Left cardiac atrium (tissue), 4 donors: ENCODE measurements at regions not wholly inside any gene's neighbourhood (a gene's known extent, or its start where the extent isn't known, plus 50 kb on each side); places are given as distances from the start of the nearest gene placed in this dataset.
"Not testable (repeated sequence)": the region's sequence is repeated elsewhere in the genome, so short reads cannot be mapped to it uniquely, and the experiment has no call there.

Experiments used
- ATAC-seq, 2 donors: fragments of 200-7000 bp; cut with Tn5 transposase; one replicate each; pipeline ENCODE4 v1.9.1; 2020; ENCODE audit warnings: mild to moderate bottlenecking in 2 of 2, moderate library complexity in 2 of 2
- DNase-seq: peaks from one replicate; pipeline ENCODE4 v3.0.0-alpha.2; 2020
- intact Hi-C, 2 donors: fragments of 100-400 bp; cut with DNase I; formaldehyde crosslinking; loops; one replicate each; pipeline versions ENCODE4 v1.14.1 to v1.15.1; 2022 to 2023
- donor health status: DM: no; HTN: yes; CAD: no.
- donor health status: DM: no; HTN: yes; CAD: no; lungs with severe emphysema.
- donor health status: DM: yes; HTN: yes; CAD: no.
- donor health status: Dilated cardiomyopathy.

GRCh38 chr5:41995193-41995592, 70.1 kb downstream of the FBXO4 start:
- no peak for ATAC-seq
- DNase-seq = no peak
- intact Hi-C loops = no loop called here

GRCh38 chr5:42001673-42002072, 76.6 kb downstream of the FBXO4 start:
- no peak for DNase-seq
- intact Hi-C loops = loop anchor here in 1 of 2 donors (10.0 kb wide), 1 partner anchor 763 kb away; no protein-coding TSS in a partner anchor
- no peak for ATAC-seq

- intact Hi-C loops = loop anchor here in 1 of 2 donors (10.0 kb wide), 1 partner anchor 761 kb away; no protein-coding TSS in a partner anchor
- DNase-seq, ATAC-seq: not testable (repeated sequence)
These were observed 78.8 kb downstream of the FBXO4 start for GRCh38 chr5:42003852-42004251.

GRCh38 chr5:42005561-42006153, 80.6 kb downstream of the FBXO4 start:
- intact Hi-C loops = loop anchor here in 1 of 2 donors (5.0 to 10.0 kb wide), 2 partner anchors 652 to 759 kb away; no protein-coding TSS in a partner anchor

DNA sequence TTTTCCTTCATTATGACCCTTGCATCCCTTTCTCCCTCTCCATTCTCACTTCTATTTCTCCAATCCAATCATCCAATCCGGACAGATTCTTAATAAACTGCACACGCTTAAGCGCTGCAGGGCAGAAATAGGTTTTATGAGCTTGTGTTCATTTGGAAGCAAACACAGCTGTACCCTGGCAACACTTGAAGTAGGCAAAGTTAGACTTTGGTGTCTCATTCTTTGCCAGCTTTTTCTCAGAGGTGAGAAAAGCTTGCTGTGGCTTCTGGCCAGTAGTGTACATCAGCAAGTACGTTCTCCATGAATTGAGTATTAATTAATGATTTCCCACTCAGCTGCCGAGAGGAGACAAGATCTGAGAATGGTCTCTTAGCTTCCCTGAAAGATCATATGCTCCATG, 88.5 kb downstream of the FBXO4 start:
- no peak for ATAC-seq
- DNase-seq = no peak
- intact Hi-C loops = no loop called here

More at GRCh38 chr5:42005561-42006153, 80.6 kb downstream of the FBXO4 start:
- DNase-seq = no peak
- no peak for ATAC-seq

DNA sequence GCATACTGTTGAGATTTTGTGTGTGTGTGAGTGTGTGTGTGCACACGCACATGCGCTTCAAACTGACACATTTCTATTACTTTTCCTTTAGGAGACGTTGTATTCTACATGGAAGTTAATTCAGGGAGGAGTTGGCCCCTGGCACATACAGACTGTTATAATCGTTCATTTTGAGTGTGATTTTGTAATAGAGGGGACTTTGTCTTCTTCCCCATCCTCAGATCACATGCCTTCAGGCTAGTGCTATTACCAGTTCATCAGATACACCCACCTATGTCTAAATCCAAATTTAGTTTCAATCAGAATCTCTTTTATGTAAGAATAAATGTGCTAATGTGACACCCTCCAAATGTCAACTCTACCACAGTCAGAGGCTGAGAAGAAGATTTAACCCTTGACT, 90.2 kb downstream of the FBXO4 start:
- no peak for DNase-seq
- ATAC-seq = no peak
- intact Hi-C loops = no loop called here

- ATAC-seq (no peak), DNase-seq (no peak)
- intact Hi-C loops = no loop called here
These were observed 90.6 kb downstream of the FBXO4 start for GRCh38 chr5:42015681-42016080.

GRCh38 chr5:42020788-42021530, 95.9 kb downstream of the FBXO4 start:
- intact Hi-C loops = no loop called here
- DNase-seq (no peak), ATAC-seq (no peak)

- ATAC-seq (no peak), DNase-seq (no peak)
- intact Hi-C loops = no loop called here
These were observed 96.8 kb downstream of the FBXO4 start for GRCh38 chr5:42021923-42022322.

DNA sequence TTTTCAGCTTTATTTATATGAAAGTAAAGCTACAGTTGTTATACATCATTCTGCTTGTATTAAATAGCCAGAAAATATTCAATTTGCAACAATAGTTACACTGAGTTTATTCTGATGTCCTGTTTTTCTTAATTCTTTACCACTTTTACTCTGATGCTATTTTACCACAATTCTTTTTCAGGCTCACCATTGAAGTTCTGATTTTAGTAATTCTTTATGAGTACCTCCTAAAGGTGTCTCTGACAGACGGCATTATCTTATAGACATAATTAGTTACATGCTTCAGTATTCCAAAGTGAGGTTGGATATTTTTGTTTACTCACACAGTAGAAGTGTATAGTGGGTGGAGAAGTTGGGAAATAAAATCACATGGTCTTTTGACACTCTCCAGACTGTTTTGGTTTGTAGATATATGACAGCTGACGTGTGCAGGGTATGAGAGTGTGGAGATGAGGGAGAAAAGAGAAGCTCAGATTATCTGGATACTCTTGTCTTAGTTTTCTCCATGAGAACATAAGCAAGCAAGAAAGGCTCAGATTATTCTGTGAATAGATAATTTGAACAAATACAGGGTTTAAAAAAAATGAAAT, 97.4 kb downstream of the FBXO4 start:
- no peak for ATAC-seq
- no peak for DNase-seq
- intact Hi-C loops = no loop called here

GRCh38 chr5:42026446-42026845, 101.4 kb downstream of the FBXO4 start:
- intact Hi-C loops = no loop called here
- ATAC-seq (no peak), DNase-seq (no peak)

- no peak for DNase-seq
- no peak for ATAC-seq
- intact Hi-C loops = no loop called here
These were observed 107.1 kb downstream of the FBXO4 start for GRCh38 chr5:42032137-42032536.

- ATAC-seq = no peak
- intact Hi-C loops = no loop called here
- no peak for DNase-seq
These were observed 110.4 kb downstream of the FBXO4 start for GRCh38 chr5:42035526-42035925.

DNA sequence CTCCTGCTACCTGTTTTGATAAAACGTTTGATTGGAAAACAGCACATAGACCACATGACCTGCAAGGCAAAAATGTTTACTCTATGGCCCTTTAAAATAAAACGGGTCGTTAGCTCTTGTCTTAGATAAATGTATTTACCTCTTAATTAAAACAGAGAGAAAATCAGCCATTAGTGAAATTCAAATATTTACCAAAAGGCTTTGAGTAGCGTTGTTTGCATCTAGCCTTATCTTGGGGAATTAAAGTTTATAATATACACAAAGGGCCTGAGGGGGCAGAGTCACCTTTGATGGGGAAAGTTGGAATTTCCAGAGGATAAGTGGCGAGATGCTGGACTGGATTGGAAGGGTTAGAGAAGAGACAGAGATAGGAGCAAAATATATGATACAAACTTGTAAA, 111.3 kb downstream of the FBXO4 start:
- DNase-seq = no peak
- intact Hi-C loops = no loop called here
- no peak for ATAC-seq

DNA sequence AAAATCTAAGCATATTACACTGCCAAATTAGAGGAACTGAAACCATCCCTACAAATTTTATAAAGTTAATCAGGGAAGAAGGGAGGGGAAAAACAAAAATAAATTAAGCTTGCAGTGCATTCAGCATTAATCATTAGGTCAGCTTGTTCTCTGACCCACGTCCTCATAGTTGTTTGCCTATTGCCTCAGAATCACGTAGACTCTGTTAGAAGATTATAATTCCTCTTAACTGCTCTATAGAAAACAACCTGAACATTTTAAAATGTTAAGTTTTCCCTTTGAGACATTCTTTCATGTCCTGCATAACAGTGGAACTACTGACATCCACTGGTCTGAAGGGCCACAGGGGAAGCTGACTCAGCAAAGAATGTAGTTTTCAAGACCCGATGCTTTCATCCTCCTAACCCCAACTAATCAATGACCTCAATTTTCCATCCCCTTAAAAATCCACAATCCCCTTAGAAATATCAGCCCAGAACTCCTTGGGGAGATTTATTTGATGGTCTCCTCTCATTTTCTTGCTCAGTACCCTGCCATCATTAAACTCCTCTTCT, 112.4 kb downstream of the FBXO4 start:
- DNase-seq (no peak), ATAC-seq (no peak)
- intact Hi-C loops = no loop called here

- intact Hi-C loops = no loop called here
- DNase-seq (no peak), ATAC-seq (no peak)
These were observed 118.3 kb downstream of the FBXO4 start for GRCh38 chr5:42043400-42043799.

- intact Hi-C loops = loop anchor here (2.0 to 10.0 kb wide), 3 partner anchors 200 to 708 kb away; no protein-coding TSS in a partner anchor
- ATAC-seq (peak in 1 of 2 donors; percentile 44), DNase-seq (no peak)
These were observed 132.2 kb downstream of the FBXO4 start for GRCh38 chr5:42057254-42057690.

- no peak for DNase-seq
- no peak for ATAC-seq
- intact Hi-C loops = loop anchor here (5.0 to 10.0 kb wide), 2 partner anchors 202 to 706 kb away; no protein-coding TSS in a partner anchor
These were observed 134.2 kb downstream of the FBXO4 start for GRCh38 chr5:42059291-42059690.

- DNase-seq (no peak), ATAC-seq (no peak)
- intact Hi-C loops = loop anchor here (5.0 to 10.0 kb wide), 2 partner anchors 203 to 705 kb away; no protein-coding TSS in a partner anchor
These were observed 134.8 kb downstream of the FBXO4 start for GRCh38 chr5:42059778-42060464.
